ENCODE measurements at regions not wholly inside any gene's neighbourhood (a gene's known extent, or its start where the extent isn't known, plus 50 kb on each side); places are given as distances from the start of the nearest gene placed in this dataset.

DNA sequence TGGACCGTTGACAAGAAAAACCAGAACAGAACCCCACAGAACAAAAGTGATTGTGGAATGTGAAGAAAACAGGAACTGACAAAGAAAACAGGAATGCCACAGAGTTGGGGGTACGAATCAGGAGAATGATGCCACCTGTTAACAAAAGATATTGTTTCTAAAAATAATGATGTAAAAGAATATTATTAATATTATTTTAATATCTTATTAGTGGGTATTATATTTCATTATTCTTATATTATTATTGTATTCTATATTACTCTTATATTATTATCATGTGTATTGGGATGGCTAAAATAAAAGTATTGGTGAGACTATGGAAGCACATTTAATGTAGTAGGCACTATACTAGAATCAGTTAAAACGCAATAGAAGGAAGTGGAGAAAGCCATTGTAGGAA lies 659.0 kb upstream of the PCDH15 start:
- TF ChIP-seq, protein P1, sequence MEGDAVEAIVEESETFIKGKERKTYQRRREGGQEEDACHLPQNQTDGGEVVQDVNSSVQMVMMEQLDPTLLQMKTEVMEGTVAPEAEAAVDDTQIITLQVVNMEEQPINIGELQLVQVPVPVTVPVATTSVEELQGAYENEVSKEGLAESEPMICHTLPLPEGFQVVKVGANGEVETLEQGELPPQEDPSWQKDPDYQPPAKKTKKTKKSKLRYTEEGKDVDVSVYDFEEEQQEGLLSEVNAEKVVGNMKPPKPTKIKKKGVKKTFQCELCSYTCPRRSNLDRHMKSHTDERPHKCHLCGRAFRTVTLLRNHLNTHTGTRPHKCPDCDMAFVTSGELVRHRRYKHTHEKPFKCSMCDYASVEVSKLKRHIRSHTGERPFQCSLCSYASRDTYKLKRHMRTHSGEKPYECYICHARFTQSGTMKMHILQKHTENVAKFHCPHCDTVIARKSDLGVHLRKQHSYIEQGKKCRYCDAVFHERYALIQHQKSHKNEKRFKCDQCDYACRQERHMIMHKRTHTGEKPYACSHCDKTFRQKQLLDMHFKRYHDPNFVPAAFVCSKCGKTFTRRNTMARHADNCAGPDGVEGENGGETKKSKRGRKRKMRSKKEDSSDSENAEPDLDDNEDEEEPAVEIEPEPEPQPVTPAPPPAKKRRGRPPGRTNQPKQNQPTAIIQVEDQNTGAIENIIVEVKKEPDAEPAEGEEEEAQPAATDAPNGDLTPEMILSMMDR (conservative IDR thresholded peaks at IDR 0.05) = no peak
- no peak for TF ChIP-seq EZH2 (IDR thresholded peaks at IDR 0.05; ENCODE audit: low read depth)
